MM.1S (cell line): ENCODE measurements at regions not wholly inside any gene's neighbourhood (a gene's known extent, or its start where the extent isn't known, plus 50 kb on each side); places are given as distances from the start of the nearest gene placed in this dataset.

Experiments
- DNase-seq: peaks from one replicate; pipeline ENCODE4 v3.0.0-alpha.2; 2015
- H2AFZ ChIP-seq: fragments of 300-600 bp; sonication (generic); 2 replicates; pipeline ENCODE4 v1.6.0; 2016; ENCODE audit warnings: antibody characterized with exemption, low read length
- H3F3A ChIP-seq: fragments of 300-600 bp; sonication (generic); 2 replicates; pipeline ENCODE4 v1.6.1; 2016; ENCODE audit warnings: mild to moderate bottlenecking, antibody characterized with exemption, low read length, moderate library complexity, mixed read lengths; ENCODE audit not compliant: insufficient read depth
- H3K27ac ChIP-seq: fragments of 300-600 bp; sonication (generic); 2 replicates; pipeline ENCODE4 v1.5.1; 2016; ENCODE audit warnings: mild to moderate bottlenecking, low read length
- H3K27me3 ChIP-seq: fragments of 300-600 bp; sonication (generic); replicated peaks from 2 replicates; pipeline ENCODE4 v1.6.0; 2016; ENCODE audit warnings: low read length; ENCODE audit not compliant: insufficient read depth
- H3K36me3 ChIP-seq: fragments of 300-600 bp; sonication (generic); replicated peaks from 2 replicates; pipeline ENCODE4 v1.6.1; 2016; ENCODE audit warnings: mild to moderate bottlenecking, low read length, mixed read lengths; ENCODE audit not compliant: insufficient read depth
- H3K4me1 ChIP-seq: fragments of 300-600 bp; sonication (generic); 2 replicates; pipeline ENCODE4 v1.6.1; 2016; ENCODE audit warnings: low read length, mixed read lengths
- H3K4me2 ChIP-seq: fragments of 300-600 bp; sonication (generic); 2 replicates; pipeline ENCODE4 v1.6.0; 2016; ENCODE audit warnings: low read depth, low read length
- H3K4me3 ChIP-seq: fragments of 300-600 bp; sonication (generic); 2 replicates; pipeline ENCODE4 v1.5.1; 2016; ENCODE audit warnings: low read length, mixed read lengths
- H3K79me2 ChIP-seq: fragments of 300-600 bp; sonication (generic); 2 replicates; pipeline ENCODE4 v1.6.1; 2016; ENCODE audit warnings: mixed run types, low read length, mixed read lengths
- H3K9ac ChIP-seq: fragments of 300-600 bp; sonication (generic); 2 replicates; pipeline ENCODE4 v1.6.1; 2016; ENCODE audit warnings: low read length, mixed read lengths
- H3K9me2 ChIP-seq: fragments of 300-600 bp; sonication (generic); replicated peaks from 2 replicates; pipeline ENCODE4 v1.6.1; 2016; ENCODE audit warnings: mild to moderate bottlenecking, low read length, mixed read lengths; ENCODE audit not compliant: insufficient read depth
- H3K9me3 ChIP-seq: fragments of 300-600 bp; sonication (generic); replicated peaks from 2 replicates; pipeline ENCODE4 v1.6.1; 2016; ENCODE audit warnings: mild to moderate bottlenecking, low read length, mixed read lengths; ENCODE audit not compliant: insufficient read depth
- H4K20me1 ChIP-seq: fragments of 300-600 bp; sonication (generic); 2 replicates; pipeline ENCODE4 v1.6.1; 2016; ENCODE audit warnings: mild to moderate bottlenecking, low read length, moderate library complexity, mixed read lengths; ENCODE audit not compliant: insufficient read depth
- EZH2 ChIP-seq: fragments of 300-600 bp; sonication (generic); optimal IDR thresholded peaks from 2 replicates; pipeline ENCODE3; 2017; ENCODE audit warnings: low read depth, mild to moderate bottlenecking, antibody characterized with exemption, low read length, mixed read lengths
- EZH2phosphoT487 ChIP-seq: fragments of 300-600 bp; sonication (generic); IDR thresholded peaks from 2 replicates; pipeline ENCODE4 v1.6.1; 2018; ENCODE audit warnings: antibody characterized with exemption, low read length
- TF ChIP-seq, protein P1 (sequence below): fragments of 300-600 bp; sonication (generic); IDR thresholded peaks from 2 replicates; pipeline ENCODE4 v1.5.1; 2016; ENCODE audit warnings: antibody characterized with exemption, low read length, mixed read lengths

DNA sequence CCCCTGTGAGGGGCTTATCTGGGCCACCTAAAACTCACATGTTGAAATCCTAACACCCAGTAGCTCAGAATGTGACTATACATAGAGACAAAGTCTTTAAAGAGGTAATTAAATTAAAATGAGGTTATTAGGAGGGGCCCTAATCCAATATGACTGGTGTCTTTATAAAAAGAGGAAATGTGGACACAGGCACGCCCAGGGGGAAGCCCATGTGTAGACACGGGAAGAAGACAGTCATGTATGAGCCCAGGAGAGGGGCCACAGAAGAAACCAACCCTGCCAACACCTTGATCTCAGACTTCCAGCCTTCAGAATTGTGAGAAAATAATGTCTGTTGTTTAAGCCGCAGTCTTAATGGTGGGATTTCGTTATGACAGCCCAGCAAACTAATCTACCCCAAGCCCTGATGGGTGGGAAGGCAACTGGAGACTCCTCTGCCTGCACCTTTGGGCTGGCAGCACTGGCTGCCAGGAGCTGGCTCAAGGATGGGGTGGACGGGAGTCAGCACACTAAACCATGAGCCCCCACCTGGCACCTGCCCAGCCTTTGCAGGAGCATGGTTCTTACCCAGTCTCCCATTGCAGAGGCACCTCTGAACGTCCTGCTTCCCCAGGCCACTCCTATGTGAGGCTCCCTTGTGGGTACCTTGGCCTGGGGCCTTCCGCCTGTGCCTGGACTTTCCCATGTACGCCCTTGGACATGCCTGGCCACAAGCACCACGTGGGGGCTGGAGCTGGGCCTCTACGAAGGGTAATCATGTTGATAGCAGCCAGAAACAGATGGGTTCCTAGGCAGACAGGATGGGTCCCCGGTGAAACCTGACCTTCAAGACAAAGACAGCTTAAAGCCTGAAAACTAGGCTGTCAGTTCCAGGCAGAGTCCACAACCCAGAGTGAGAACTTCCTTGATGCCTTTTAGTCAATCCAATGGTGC is 57.1 kb upstream of the DMRTB1 start:
- Histone ChIP-seq H3K79me2 (no peaks in the 10 kb centered on the region), H4K20me1 (no peaks in the 10 kb centered on the region), H3K9ac (no peak overlapping the region), H2AFZ (no peak overlapping the region), H3K4me2 (no peak overlapping the region), H3K27me3 (no peaks in the 10 kb centered on the region), H3K4me1 (no peaks in the 10 kb centered on the region), H3K36me3 (no peaks in the 10 kb centered on the region), H3F3A (no peaks in the 10 kb centered on the region), H3K9me2 (no peaks in the 10 kb centered on the region), H3K27ac (no peak overlapping the region), H3K4me3 (no peak overlapping the region), H3K9me3 (no peaks in the 10 kb centered on the region)
- TF ChIP-seq EZH2, result no peak
- TF ChIP-seq EZH2phosphoT487, result no peak
- TF ChIP-seq, protein P1, sequence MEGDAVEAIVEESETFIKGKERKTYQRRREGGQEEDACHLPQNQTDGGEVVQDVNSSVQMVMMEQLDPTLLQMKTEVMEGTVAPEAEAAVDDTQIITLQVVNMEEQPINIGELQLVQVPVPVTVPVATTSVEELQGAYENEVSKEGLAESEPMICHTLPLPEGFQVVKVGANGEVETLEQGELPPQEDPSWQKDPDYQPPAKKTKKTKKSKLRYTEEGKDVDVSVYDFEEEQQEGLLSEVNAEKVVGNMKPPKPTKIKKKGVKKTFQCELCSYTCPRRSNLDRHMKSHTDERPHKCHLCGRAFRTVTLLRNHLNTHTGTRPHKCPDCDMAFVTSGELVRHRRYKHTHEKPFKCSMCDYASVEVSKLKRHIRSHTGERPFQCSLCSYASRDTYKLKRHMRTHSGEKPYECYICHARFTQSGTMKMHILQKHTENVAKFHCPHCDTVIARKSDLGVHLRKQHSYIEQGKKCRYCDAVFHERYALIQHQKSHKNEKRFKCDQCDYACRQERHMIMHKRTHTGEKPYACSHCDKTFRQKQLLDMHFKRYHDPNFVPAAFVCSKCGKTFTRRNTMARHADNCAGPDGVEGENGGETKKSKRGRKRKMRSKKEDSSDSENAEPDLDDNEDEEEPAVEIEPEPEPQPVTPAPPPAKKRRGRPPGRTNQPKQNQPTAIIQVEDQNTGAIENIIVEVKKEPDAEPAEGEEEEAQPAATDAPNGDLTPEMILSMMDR, result no peak
- DNase-seq, result no peak

DNA sequence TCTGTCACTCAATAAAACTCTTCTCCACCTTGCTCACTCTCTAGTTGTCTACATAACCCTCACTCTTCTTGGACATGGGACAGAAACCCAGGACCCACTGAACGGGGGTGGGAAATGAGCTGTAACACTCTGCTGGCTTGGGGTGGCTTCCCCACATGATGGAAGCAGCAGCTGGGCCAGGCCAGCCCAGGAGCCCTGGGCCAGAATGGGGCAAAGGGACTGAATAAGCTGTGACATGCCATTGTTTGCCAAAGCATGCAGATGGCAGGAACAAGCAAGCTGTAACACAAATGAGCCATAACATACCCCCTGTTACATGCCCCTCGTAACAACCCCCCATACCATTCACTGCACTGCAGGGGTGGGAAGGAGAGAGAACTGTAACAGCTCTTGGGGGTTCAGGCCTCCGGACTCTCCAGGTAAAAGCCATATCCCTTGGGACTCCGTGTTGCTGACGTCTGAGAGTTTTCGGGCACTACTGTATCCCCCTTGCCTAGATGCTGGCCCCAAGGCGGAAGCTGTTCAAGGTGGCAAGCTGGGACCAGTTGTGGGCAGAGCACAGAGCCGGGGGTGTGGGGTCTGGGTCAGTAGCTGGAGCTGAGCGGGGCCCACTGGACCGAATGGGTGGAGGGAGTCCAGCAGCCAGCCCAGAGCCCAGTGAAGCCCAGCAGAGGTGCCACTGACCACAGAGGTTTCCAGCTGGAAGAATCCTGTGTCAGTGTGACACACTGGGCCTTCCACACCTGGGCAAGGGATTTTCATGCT is 56.1 kb upstream of the DMRTB1 start:
- Histone ChIP-seq H3K9me2 (no peaks in the 10 kb centered on the region), H3K4me1 (no peaks in the 10 kb centered on the region), H3K9me3 (no peaks in the 10 kb centered on the region), H3K4me3 (no peak overlapping the region), H3K79me2 (no peaks in the 10 kb centered on the region), H3F3A (no peaks in the 10 kb centered on the region), H3K4me2 (no peak overlapping the region), H3K9ac (no peak overlapping the region), H3K27me3 (no peaks in the 10 kb centered on the region), H4K20me1 (no peaks in the 10 kb centered on the region), H3K36me3 (no peaks in the 10 kb centered on the region), H2AFZ (no peak overlapping the region), H3K27ac (no peak overlapping the region)
- no peak for DNase-seq
- TF ChIP-seq, protein P1, result no peak
- TF ChIP-seq EZH2phosphoT487 (no peak), EZH2 (no peak)

DNA sequence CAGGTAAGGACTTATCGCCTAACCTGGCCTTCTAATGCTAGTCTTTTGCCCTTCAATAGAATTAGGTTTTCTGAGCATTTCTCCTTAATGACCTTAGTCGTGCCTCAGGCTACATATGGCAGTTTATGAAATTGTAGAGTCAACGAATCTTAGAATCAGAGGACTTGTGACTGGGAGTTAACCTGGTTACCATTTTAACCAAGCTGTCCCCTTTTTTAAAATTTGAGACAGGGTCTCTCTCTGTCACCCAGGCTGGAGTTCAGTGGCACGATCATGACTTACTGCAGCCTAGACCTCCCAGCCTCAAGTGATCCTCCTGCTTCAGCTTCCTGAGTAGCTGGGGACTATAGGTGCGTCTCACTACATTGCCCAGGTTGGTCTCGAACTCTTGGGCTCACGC is 53.5 kb upstream of the DMRTB1 start:
- H3K9me2 ChIP-seq, result no peaks in the 10 kb centered on the region
- no peaks in the 10 kb centered on the region for H3K79me2 ChIP-seq
- no peak for DNase-seq
- no peaks in the 10 kb centered on the region for H3K27me3 ChIP-seq
- H4K20me1 ChIP-seq, result no peaks in the 10 kb centered on the region
- H3K4me1 ChIP-seq, result no peaks in the 10 kb centered on the region
- no peak overlapping the region for H3K4me2 ChIP-seq
- H3F3A ChIP-seq, result no peaks in the 10 kb centered on the region
- H3K9ac ChIP-seq, result no peak overlapping the region
- H3K9me3 ChIP-seq, result no peaks in the 10 kb centered on the region
- H3K4me3 ChIP-seq, result no peak overlapping the region
- TF ChIP-seq EZH2phosphoT487, result no peak
- no peaks in the 10 kb centered on the region for H3K36me3 ChIP-seq
- H3K27ac ChIP-seq, result no peak overlapping the region
- H2AFZ ChIP-seq, result no peak overlapping the region
